DND-41 (cell line): ENCODE measurements at regions not wholly inside any gene's neighbourhood (a gene's known extent, or its start where the extent isn't known, plus 50 kb on each side); places are given as distances from the start of the nearest gene placed in this dataset.
"Not testable (repeated sequence)": the region's sequence is repeated elsewhere in the genome, so short reads cannot be mapped to it uniquely, and the experiment has no call there.

Experiments used
- ATAC-seq: fragments of 200-7000 bp; cut with Tn5 transposase; 3 replicates; pipeline ENCODE4 v1.9.1; 2021; ENCODE audit warnings: low read depth; ENCODE audit not compliant: insufficient read depth
- DNase-seq: peaks from one replicate; pipeline ENCODE4 v3.0.0-alpha.2; 2020
- H2AFZ ChIP-seq: 2 replicates; pipeline ENCODE4 v1.6.0; 2012; ENCODE audit warnings: low read depth, low read length
- H3K27ac ChIP-seq: 2 replicates; pipeline ENCODE4 v1.5.1; 2012; ENCODE audit warnings: low read length, inconsistent platforms
- H3K27me3 ChIP-seq: fragments of 200-600 bp; sonication (generic); 2 replicates; pipeline ENCODE4 v1.6.0; 2012; ENCODE audit warnings: low read length, mild to moderate bottlenecking, inconsistent platforms; ENCODE audit not compliant: insufficient read depth, poor library complexity
- H3K36me3 ChIP-seq: 2 replicates; pipeline ENCODE4 v1.5.1; 2012; ENCODE audit warnings: low read length, inconsistent platforms; ENCODE audit not compliant: insufficient read depth
- H3K4me1 ChIP-seq: 2 replicates; pipeline ENCODE4 v1.5.1; 2012; ENCODE audit warnings: mild to moderate bottlenecking, low read length; ENCODE audit not compliant: insufficient read depth
- H3K4me2 ChIP-seq: 2 replicates; pipeline ENCODE4 v1.6.0; 2012; ENCODE audit warnings: mild to moderate bottlenecking, moderate library complexity, low read length, inconsistent platforms; ENCODE audit not compliant: insufficient read depth
- H3K4me3 ChIP-seq, 2 experiments: fragments of 200-600 bp in 1 of 2; shearing (Covaris generic) in 1 of 2; 2 replicates each; pipeline ENCODE4 v1.5.1; 2012 to 2016; ENCODE audit warnings: inconsistent platforms in 2 of 2, low read length in 2 of 2, mild to moderate bottlenecking in 2 of 2, low read depth in 1 of 2, moderate library complexity in 1 of 2
- H3K79me2 ChIP-seq: 2 replicates; pipeline ENCODE4 v1.6.0; 2012; ENCODE audit warnings: low read length, inconsistent platforms; ENCODE audit not compliant: insufficient read depth
- H3K9ac ChIP-seq: 2 replicates; pipeline ENCODE4 v1.6.0; 2012; ENCODE audit warnings: low read depth, mild to moderate bottlenecking, inconsistent platforms, low read length, moderate library complexity
- H3K9me3 ChIP-seq: 2 replicates; pipeline ENCODE4 v1.5.1; 2012; ENCODE audit warnings: low read length, moderate library complexity, mild to moderate bottlenecking, inconsistent platforms; ENCODE audit not compliant: insufficient read depth, severe bottlenecking
- H4K20me1 ChIP-seq: 2 replicates; pipeline ENCODE4 v1.6.0; 2012; ENCODE audit warnings: low read length; ENCODE audit not compliant: insufficient read depth
- CTCF ChIP-seq: IDR thresholded peaks from 2 replicates; pipeline ENCODE4 v1.5.1; 2012; ENCODE audit warnings: borderline replicate concordance, low read length, moderate library complexity, mild to moderate bottlenecking; ENCODE audit not compliant: poor library complexity, severe bottlenecking; ENCODE audit errors: extremely low read depth
- EZH2 ChIP-seq: IDR thresholded peaks from 3 replicates; pipeline ENCODE4 v1.6.1; 2012; ENCODE audit warnings: borderline replicate concordance, low read depth, mild to moderate bottlenecking, moderate library complexity, low read length, inconsistent platforms; ENCODE audit not compliant: severe bottlenecking

- Histone ChIP-seq H3K79me2 (no peaks in the 10 kb centered on the region), H3K36me3 (no peaks in the 10 kb centered on the region), H3K9ac (no peak overlapping the region), H3K4me1 (no peaks in the 10 kb centered on the region), H3K9me3 (no peaks in the 10 kb centered on the region), H3K4me3 (no peak overlapping the region), H3K27ac (no peak overlapping the region), H4K20me1 (no peaks in the 10 kb centered on the region), H3K4me2 (no peak overlapping the region), H2AFZ (no peak overlapping the region), H3K27me3 (no peaks in the 10 kb centered on the region)
- ATAC-seq (no peak), DNase-seq (no peak)
- no peak for TF ChIP-seq CTCF
- TF ChIP-seq EZH2 = no peak
These were observed 1160.1 kb downstream of the RPIA start for GRCh38 chr2:89851583-89851905.

- H3K4me2 ChIP-seq, H3K36me3 ChIP-seq, H3K4me3 ChIP-seq, H4K20me1 ChIP-seq, H3K4me1 ChIP-seq, DNase-seq, H3K79me2 ChIP-seq, H3K27ac ChIP-seq, H3K9ac ChIP-seq, H2AFZ ChIP-seq, H3K27me3 ChIP-seq, H3K9me3 ChIP-seq: not testable (repeated sequence)
- ATAC-seq = 0 out of 3 replicates have a peak, but pooled peaks have one; percentile 55
These were observed 1162.0 kb downstream of the RPIA start for GRCh38 chr2:89853427-89853826.

GRCh38 chr2:89855752-89856151 lies 1164.3 kb downstream of the RPIA start:
- not testable (repeated sequence) for H3K9me3 ChIP-seq, ATAC-seq, H2AFZ ChIP-seq, H4K20me1 ChIP-seq, H3K79me2 ChIP-seq, H3K4me2 ChIP-seq, H3K4me3 ChIP-seq, H3K27me3 ChIP-seq, H3K36me3 ChIP-seq, DNase-seq, H3K9ac ChIP-seq, H3K4me1 ChIP-seq, H3K27ac ChIP-seq
- TF ChIP-seq CTCF = peak; percentile 21

GRCh38 chr2:89856305-89856704 lies 1164.8 kb downstream of the RPIA start:
- not testable (repeated sequence) for H3K27ac ChIP-seq, ATAC-seq, H3K9me3 ChIP-seq, H3K79me2 ChIP-seq, H3K27me3 ChIP-seq, H3K4me2 ChIP-seq, H4K20me1 ChIP-seq, H3K9ac ChIP-seq, H3K36me3 ChIP-seq, H3K4me1 ChIP-seq, DNase-seq, H3K4me3 ChIP-seq, H2AFZ ChIP-seq

GRCh38 chr2:89862164-89862563 lies 1170.7 kb downstream of the RPIA start:
- not testable (repeated sequence) for H3K27me3 ChIP-seq, H3K4me3 ChIP-seq, H3K27ac ChIP-seq, H3K9ac ChIP-seq, DNase-seq, ATAC-seq, H3K79me2 ChIP-seq, H3K4me1 ChIP-seq, H3K36me3 ChIP-seq, H3K4me2 ChIP-seq, H4K20me1 ChIP-seq, H3K9me3 ChIP-seq, H2AFZ ChIP-seq

- not testable (repeated sequence) for ATAC-seq, H2AFZ ChIP-seq, H3K79me2 ChIP-seq, H3K27me3 ChIP-seq, H3K4me3 ChIP-seq, H3K27ac ChIP-seq, DNase-seq, H3K36me3 ChIP-seq, H3K9me3 ChIP-seq, H3K9ac ChIP-seq, H3K4me1 ChIP-seq, H4K20me1 ChIP-seq, H3K4me2 ChIP-seq
These were observed 1171.7 kb downstream of the RPIA start for GRCh38 chr2:89863209-89863608.

- not testable (repeated sequence) for H3K79me2 ChIP-seq, H3K27me3 ChIP-seq, H2AFZ ChIP-seq, H3K4me3 ChIP-seq, ATAC-seq, DNase-seq, H3K9ac ChIP-seq, H3K9me3 ChIP-seq, H3K27ac ChIP-seq, H4K20me1 ChIP-seq, H3K36me3 ChIP-seq, H3K4me2 ChIP-seq, H3K4me1 ChIP-seq
These were observed 1183.5 kb downstream of the RPIA start for GRCh38 chr2:89874810-89875595.
